ENCODE measurements at regions not wholly inside any gene's neighbourhood (a gene's known extent, or its start where the extent isn't known, plus 50 kb on each side); places are given as distances from the start of the nearest gene placed in this dataset.
"Not testable (repeated sequence)": the region's sequence is repeated elsewhere in the genome, so short reads cannot be mapped to it uniquely, and the experiment has no call there.

DNA sequence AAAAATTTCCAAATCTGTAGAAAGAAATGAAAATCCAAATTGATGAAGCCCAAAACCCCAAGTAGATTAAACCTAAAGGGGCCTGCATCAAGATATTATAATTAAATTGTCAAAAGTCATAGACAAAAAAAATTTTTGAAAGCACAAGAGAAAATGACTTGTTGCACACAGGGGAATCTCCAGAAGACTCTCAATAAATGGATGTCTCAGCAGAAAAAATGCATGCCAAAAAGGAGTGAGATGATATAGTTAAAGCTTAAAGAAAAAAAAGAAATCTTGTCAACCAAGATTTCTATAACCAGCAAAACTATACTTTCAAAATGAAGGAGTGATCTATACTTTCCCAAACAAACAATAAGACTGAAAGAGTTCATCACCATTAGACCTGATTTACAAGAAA is 393.2 kb upstream of the SPAG17 start:
- no peak overlapping the region for H3K4me3 ChIP-seq (ENCODE audit: low read depth, low read length)

DNA sequence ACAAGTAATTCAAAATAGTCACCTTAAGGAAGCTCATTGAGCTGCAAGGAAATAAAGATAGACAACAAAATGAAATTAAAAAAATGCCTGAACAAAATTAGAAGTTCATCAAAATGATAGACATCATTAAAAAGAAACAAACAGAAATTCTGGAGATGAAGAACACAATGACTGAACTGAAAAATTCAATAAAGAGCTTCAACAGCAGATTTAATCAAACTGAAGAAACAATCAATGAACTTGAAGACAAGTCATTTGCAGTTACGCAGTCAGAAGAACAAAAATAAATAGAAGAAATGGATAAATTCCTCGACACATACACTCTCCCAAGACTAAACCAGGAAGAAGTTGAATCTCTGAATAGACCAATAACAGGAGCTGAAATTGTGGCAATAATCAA is 390.0 kb upstream of the SPAG17 start:
- Histone ChIP-seq H3K79me2 (ENCODE audit: control insufficient read depth, insufficient read depth, low read length, unreplicated experiment) (no peaks in the 10 kb centered on the region), H2AFZ (ENCODE audit: low read length, unreplicated experiment) (no peak overlapping the region), H3K27ac (ENCODE audit: low read depth, low read length) (no peak overlapping the region), H3K36me3 (ENCODE audit: insufficient read depth, low read length) (no peaks in the 10 kb centered on the region), H3K4me3 (ENCODE audit: low read depth, low read length) (no peak overlapping the region), H3K4me1 (ENCODE audit: control insufficient read depth, insufficient read depth, low read length, unreplicated experiment) (no peaks in the 10 kb centered on the region), H3K27me3 (ENCODE audit: insufficient read depth, low read length) (no peaks in the 10 kb centered on the region)

More for the DNA sequence above, 393.2 kb upstream of the SPAG17 start:
- H3K36me3 ChIP-seq (ENCODE audit: insufficient read depth, low read length), result no peaks in the 10 kb centered on the region
- no peaks in the 10 kb centered on the region for H3K27me3 ChIP-seq (ENCODE audit: insufficient read depth, low read length)
- H3K4me1 ChIP-seq (ENCODE audit: control insufficient read depth, insufficient read depth, low read length, unreplicated experiment), result no peaks in the 10 kb centered on the region
- H3K27ac ChIP-seq (ENCODE audit: low read depth, low read length), result no peak overlapping the region
- no peak overlapping the region for H2AFZ ChIP-seq (ENCODE audit: low read length, unreplicated experiment)
- H3K79me2 ChIP-seq (ENCODE audit: control insufficient read depth, insufficient read depth, low read length, unreplicated experiment), result no peaks in the 10 kb centered on the region

GRCh38 chr1:118564961-118565703 is 380.1 kb upstream of the SPAG17 start:
- Histone ChIP-seq H3K27ac (ENCODE audit: low read depth, low read length) (no peak overlapping the region), H3K36me3 (ENCODE audit: insufficient read depth, low read length) (no peaks in the 10 kb centered on the region), H2AFZ (ENCODE audit: low read length, unreplicated experiment) (no peak overlapping the region), H3K27me3 (ENCODE audit: insufficient read depth, low read length) (0 out of 2 replicates have a peak, but pooled peaks cover 3% of the 10 kb centered on the region), H3K4me3 (ENCODE audit: low read depth, low read length) (no peak overlapping the region), H3K4me1 (ENCODE audit: control insufficient read depth, insufficient read depth, low read length, unreplicated experiment) (no peaks in the 10 kb centered on the region), H3K79me2 (ENCODE audit: control insufficient read depth, insufficient read depth, low read length, unreplicated experiment) (no peaks in the 10 kb centered on the region)

DNA sequence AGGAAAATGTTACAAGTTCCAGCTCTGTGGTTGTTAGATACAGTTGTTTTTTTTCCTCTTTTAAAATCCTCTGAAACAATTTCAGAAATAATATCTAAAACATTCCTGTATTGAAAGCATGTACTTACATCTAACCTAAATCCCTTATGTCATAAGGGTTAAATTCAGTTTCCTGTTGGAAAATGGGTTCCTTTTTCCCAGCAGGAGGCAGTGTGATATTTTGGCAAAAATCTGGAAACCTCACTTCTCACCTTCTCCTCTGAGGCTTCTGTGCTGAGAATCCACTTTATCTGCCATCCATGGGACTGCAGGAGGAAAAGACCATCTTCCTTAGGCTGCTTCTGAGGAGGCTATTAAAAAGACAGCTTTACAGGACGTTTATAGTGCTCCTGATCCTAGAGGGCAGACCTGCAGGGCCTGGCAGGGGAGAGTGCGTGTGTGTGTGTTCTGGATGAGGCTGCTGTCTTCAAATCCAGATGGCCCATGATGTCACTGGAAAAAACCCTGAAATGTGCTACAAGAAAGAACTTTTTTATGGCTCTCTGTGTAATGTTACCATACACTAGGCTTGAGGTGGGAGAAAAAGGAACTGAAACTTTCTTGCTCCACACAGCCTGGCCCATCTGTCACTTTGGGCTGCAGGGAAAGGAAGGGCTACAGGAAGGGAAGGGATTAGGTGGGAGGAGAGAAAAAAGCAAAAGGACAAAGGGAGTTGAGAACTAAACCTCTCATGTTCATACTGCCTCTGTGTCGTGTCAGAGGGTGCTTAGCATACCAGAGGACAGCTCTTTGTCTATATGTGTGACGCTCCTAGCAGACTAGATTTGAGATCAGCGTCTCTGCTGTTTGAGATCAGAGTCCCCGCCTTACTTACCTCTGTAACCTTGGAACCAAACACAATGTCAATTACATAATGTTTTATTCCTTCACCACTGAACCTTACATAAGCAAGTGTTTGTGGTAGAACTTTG is 379.2 kb upstream of the SPAG17 start:
- H2AFZ ChIP-seq (ENCODE audit: low read length, unreplicated experiment), result no peak overlapping the region
- no peak overlapping the region for H3K27ac ChIP-seq (ENCODE audit: low read depth, low read length)
- H3K4me3 ChIP-seq (ENCODE audit: low read depth, low read length), result no peak overlapping the region

DNA sequence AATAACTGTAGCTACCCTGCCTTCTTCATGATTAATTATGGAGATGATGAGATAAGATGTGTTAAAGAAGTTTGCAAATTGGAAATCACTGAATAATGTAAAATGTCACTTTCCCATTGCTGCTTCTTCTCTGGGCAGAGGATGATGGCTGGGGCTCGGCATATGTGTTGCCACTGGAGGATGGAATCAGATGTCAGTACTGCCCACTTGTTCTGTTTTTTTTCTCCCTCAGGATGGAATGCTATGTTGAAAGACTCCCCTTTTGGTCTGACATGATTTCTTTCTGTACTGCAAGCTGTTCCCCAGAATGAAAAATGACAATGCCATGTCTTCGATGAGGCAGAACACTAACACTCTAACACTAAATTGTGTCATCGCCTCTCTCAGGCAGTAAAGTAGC is 373.9 kb upstream of the SPAG17 start:
- no peak overlapping the region for H2AFZ ChIP-seq (ENCODE audit: low read length, unreplicated experiment)
- H3K36me3 ChIP-seq (ENCODE audit: insufficient read depth, low read length), result no peaks in the 10 kb centered on the region

More for the DNA sequence above, 379.2 kb upstream of the SPAG17 start:
- Histone ChIP-seq H3K36me3 (ENCODE audit: insufficient read depth, low read length) (no peaks in the 10 kb centered on the region), H3K27me3 (ENCODE audit: insufficient read depth, low read length) (0 out of 2 replicates have a peak, but pooled peaks cover 3% of the 10 kb centered on the region), H3K79me2 (ENCODE audit: control insufficient read depth, insufficient read depth, low read length, unreplicated experiment) (no peaks in the 10 kb centered on the region), H3K4me1 (ENCODE audit: control insufficient read depth, insufficient read depth, low read length, unreplicated experiment) (no peaks in the 10 kb centered on the region)

GRCh38 chr1:118556936-118557335 is 371.9 kb upstream of the SPAG17 start:
- H3K27me3 ChIP-seq (ENCODE audit: insufficient read depth, low read length), result 0 out of 2 replicates have a peak, but pooled peaks cover 5% of the 10 kb centered on the region

More for the DNA sequence above, 373.9 kb upstream of the SPAG17 start:
- no peak overlapping the region for H3K4me3 ChIP-seq (ENCODE audit: low read depth, low read length)
- no peaks in the 10 kb centered on the region for H3K4me1 ChIP-seq (ENCODE audit: control insufficient read depth, insufficient read depth, low read length, unreplicated experiment)
- H3K27ac ChIP-seq (ENCODE audit: low read depth, low read length), result no peak overlapping the region
- H3K79me2 ChIP-seq (ENCODE audit: control insufficient read depth, insufficient read depth, low read length, unreplicated experiment), result no peaks in the 10 kb centered on the region
- H3K27me3 ChIP-seq (ENCODE audit: insufficient read depth, low read length), result 0 out of 2 replicates have a peak, but pooled peaks cover 5% of the 10 kb centered on the region

GRCh38 chr1:118555638-118556037 is 370.6 kb upstream of the SPAG17 start:
- H2AFZ ChIP-seq (ENCODE audit: low read length, unreplicated experiment), result no peak overlapping the region
- no peaks in the 10 kb centered on the region for H3K36me3 ChIP-seq (ENCODE audit: insufficient read depth, low read length)
- H3K27me3 ChIP-seq (ENCODE audit: insufficient read depth, low read length), result 0 out of 2 replicates have a peak, but pooled peaks cover 5% of the 10 kb centered on the region
- H3K79me2 ChIP-seq (ENCODE audit: control insufficient read depth, insufficient read depth, low read length, unreplicated experiment), result no peaks in the 10 kb centered on the region
- H3K4me3 ChIP-seq (ENCODE audit: low read depth, low read length), result no peak overlapping the region
- H3K4me1 ChIP-seq (ENCODE audit: control insufficient read depth, insufficient read depth, low read length, unreplicated experiment), result no peaks in the 10 kb centered on the region
- no peak overlapping the region for H3K27ac ChIP-seq (ENCODE audit: low read depth, low read length)

More at GRCh38 chr1:118556936-118557335, 371.9 kb upstream of the SPAG17 start:
- Histone ChIP-seq H3K4me3 (ENCODE audit: low read depth, low read length) (no peak overlapping the region), H3K27ac (ENCODE audit: low read depth, low read length) (no peak overlapping the region), H3K79me2 (ENCODE audit: control insufficient read depth, insufficient read depth, low read length, unreplicated experiment) (no peaks in the 10 kb centered on the region), H3K4me1 (ENCODE audit: control insufficient read depth, insufficient read depth, low read length, unreplicated experiment) (no peaks in the 10 kb centered on the region), H2AFZ (ENCODE audit: low read length, unreplicated experiment) (no peak overlapping the region), H3K36me3 (ENCODE audit: insufficient read depth, low read length) (no peaks in the 10 kb centered on the region)

DNA sequence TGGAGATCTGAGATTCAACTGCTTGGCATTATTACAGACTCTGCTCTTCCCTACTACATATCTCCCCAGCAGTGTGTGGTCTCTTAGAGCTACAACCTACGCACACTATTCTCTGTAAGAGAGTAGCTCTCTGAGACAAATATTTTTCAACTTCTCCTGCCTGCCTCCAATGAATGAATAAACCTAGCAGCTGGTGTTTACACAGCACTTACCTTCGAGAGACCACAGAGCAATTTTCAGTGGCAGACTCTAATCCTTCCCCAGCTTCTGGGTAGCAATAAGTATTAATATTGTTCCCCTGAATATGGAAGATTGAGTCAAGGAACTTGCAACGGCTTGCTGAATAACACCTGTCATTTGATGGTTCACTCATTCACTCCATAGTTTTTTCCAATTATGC is 350.9 kb upstream of the SPAG17 start:
- Histone ChIP-seq H3K36me3 (ENCODE audit: insufficient read depth, low read length) (no peaks in the 10 kb centered on the region), H3K27ac (ENCODE audit: low read depth, low read length) (no peak overlapping the region), H3K27me3 (ENCODE audit: insufficient read depth, low read length) (peaks cover 30% of the 10 kb centered on the region), H2AFZ (ENCODE audit: low read length, unreplicated experiment) (no peak overlapping the region), H3K79me2 (ENCODE audit: control insufficient read depth, insufficient read depth, low read length, unreplicated experiment) (no peaks in the 10 kb centered on the region), H3K4me3 (ENCODE audit: low read depth, low read length) (no peak overlapping the region), H3K4me1 (ENCODE audit: control insufficient read depth, insufficient read depth, low read length, unreplicated experiment) (no peaks in the 10 kb centered on the region)

GRCh38 chr1:118511922-118512321 is 326.9 kb upstream of the SPAG17 start:
- H3K36me3 ChIP-seq (ENCODE audit: insufficient read depth, low read length); H3K4me3 ChIP-seq (ENCODE audit: low read depth, low read length); H2AFZ ChIP-seq (ENCODE audit: low read length, unreplicated experiment); H3K27me3 ChIP-seq (ENCODE audit: insufficient read depth, low read length); H3K4me1 ChIP-seq (ENCODE audit: control insufficient read depth, insufficient read depth, low read length, unreplicated experiment); H3K79me2 ChIP-seq (ENCODE audit: control insufficient read depth, insufficient read depth, low read length, unreplicated experiment); H3K27ac ChIP-seq (ENCODE audit: low read depth, low read length): not testable (repeated sequence)

- no peaks in the 10 kb centered on the region for H3K79me2 ChIP-seq (ENCODE audit: control insufficient read depth, insufficient read depth, low read length, unreplicated experiment)
Measured at GRCh38 chr1:118504867-118505266, 319.8 kb upstream of the SPAG17 start.

More at GRCh38 chr1:118504867-118505266, 319.8 kb upstream of the SPAG17 start:
- Histone ChIP-seq H3K27ac (ENCODE audit: low read depth, low read length) (no peak overlapping the region), H3K36me3 (ENCODE audit: insufficient read depth, low read length) (no peaks in the 10 kb centered on the region), H3K4me3 (ENCODE audit: low read depth, low read length) (no peak overlapping the region), H3K4me1 (ENCODE audit: control insufficient read depth, insufficient read depth, low read length, unreplicated experiment) (no peaks in the 10 kb centered on the region), H2AFZ (ENCODE audit: low read length, unreplicated experiment) (no peak overlapping the region), H3K27me3 (ENCODE audit: insufficient read depth, low read length) (no peaks in the 10 kb centered on the region)

Measured in ACC112 (cell line).